DND-41 (cell line): ENCODE measurements at regions not wholly inside any gene's neighbourhood (a gene's known extent, or its start where the extent isn't known, plus 50 kb on each side); places are given as distances from the start of the nearest gene placed in this dataset.
A peak's percentile ranks its signal among the peaks of the same experiment; 100 is the strongest.
"Not testable (repeated sequence)": the region's sequence is repeated elsewhere in the genome, so short reads cannot be mapped to it uniquely, and the experiment has no call there.

Experiments used
- ATAC-seq: fragments of 200-7000 bp; cut with Tn5 transposase; 3 replicates; pipeline ENCODE4 v1.9.1; 2021; ENCODE audit warnings: low read depth; ENCODE audit not compliant: insufficient read depth
- DNase-seq: peaks from one replicate; pipeline ENCODE4 v3.0.0-alpha.2; 2020
- H2AFZ ChIP-seq: 2 replicates; pipeline ENCODE4 v1.6.0; 2012; ENCODE audit warnings: low read depth, low read length
- H3K27ac ChIP-seq: 2 replicates; pipeline ENCODE4 v1.5.1; 2012; ENCODE audit warnings: low read length, inconsistent platforms
- H3K27me3 ChIP-seq: fragments of 200-600 bp; sonication (generic); 2 replicates; pipeline ENCODE4 v1.6.0; 2012; ENCODE audit warnings: low read length, mild to moderate bottlenecking, inconsistent platforms; ENCODE audit not compliant: insufficient read depth, poor library complexity
- H3K36me3 ChIP-seq: 2 replicates; pipeline ENCODE4 v1.5.1; 2012; ENCODE audit warnings: low read length, inconsistent platforms; ENCODE audit not compliant: insufficient read depth
- H3K4me1 ChIP-seq: 2 replicates; pipeline ENCODE4 v1.5.1; 2012; ENCODE audit warnings: mild to moderate bottlenecking, low read length; ENCODE audit not compliant: insufficient read depth
- H3K4me2 ChIP-seq: 2 replicates; pipeline ENCODE4 v1.6.0; 2012; ENCODE audit warnings: mild to moderate bottlenecking, moderate library complexity, low read length, inconsistent platforms; ENCODE audit not compliant: insufficient read depth
- H3K4me3 ChIP-seq, 2 experiments: fragments of 200-600 bp in 1 of 2; shearing (Covaris generic) in 1 of 2; 2 replicates each; pipeline ENCODE4 v1.5.1; 2012 to 2016; ENCODE audit warnings: inconsistent platforms in 2 of 2, low read length in 2 of 2, mild to moderate bottlenecking in 2 of 2, low read depth in 1 of 2, moderate library complexity in 1 of 2
- H3K79me2 ChIP-seq: 2 replicates; pipeline ENCODE4 v1.6.0; 2012; ENCODE audit warnings: low read length, inconsistent platforms; ENCODE audit not compliant: insufficient read depth
- H3K9ac ChIP-seq: 2 replicates; pipeline ENCODE4 v1.6.0; 2012; ENCODE audit warnings: low read depth, mild to moderate bottlenecking, inconsistent platforms, low read length, moderate library complexity
- H3K9me3 ChIP-seq: 2 replicates; pipeline ENCODE4 v1.5.1; 2012; ENCODE audit warnings: low read length, moderate library complexity, mild to moderate bottlenecking, inconsistent platforms; ENCODE audit not compliant: insufficient read depth, severe bottlenecking
- H4K20me1 ChIP-seq: 2 replicates; pipeline ENCODE4 v1.6.0; 2012; ENCODE audit warnings: low read length; ENCODE audit not compliant: insufficient read depth
- EZH2 ChIP-seq: IDR thresholded peaks from 3 replicates; pipeline ENCODE4 v1.6.1; 2012; ENCODE audit warnings: borderline replicate concordance, low read depth, mild to moderate bottlenecking, moderate library complexity, low read length, inconsistent platforms; ENCODE audit not compliant: severe bottlenecking
- TF ChIP-seq, protein P1 (sequence below): IDR thresholded peaks from 2 replicates; pipeline ENCODE4 v1.5.1; 2012; ENCODE audit warnings: borderline replicate concordance, low read length, moderate library complexity, mild to moderate bottlenecking; ENCODE audit not compliant: poor library complexity, severe bottlenecking; ENCODE audit errors: extremely low read depth

DNA sequence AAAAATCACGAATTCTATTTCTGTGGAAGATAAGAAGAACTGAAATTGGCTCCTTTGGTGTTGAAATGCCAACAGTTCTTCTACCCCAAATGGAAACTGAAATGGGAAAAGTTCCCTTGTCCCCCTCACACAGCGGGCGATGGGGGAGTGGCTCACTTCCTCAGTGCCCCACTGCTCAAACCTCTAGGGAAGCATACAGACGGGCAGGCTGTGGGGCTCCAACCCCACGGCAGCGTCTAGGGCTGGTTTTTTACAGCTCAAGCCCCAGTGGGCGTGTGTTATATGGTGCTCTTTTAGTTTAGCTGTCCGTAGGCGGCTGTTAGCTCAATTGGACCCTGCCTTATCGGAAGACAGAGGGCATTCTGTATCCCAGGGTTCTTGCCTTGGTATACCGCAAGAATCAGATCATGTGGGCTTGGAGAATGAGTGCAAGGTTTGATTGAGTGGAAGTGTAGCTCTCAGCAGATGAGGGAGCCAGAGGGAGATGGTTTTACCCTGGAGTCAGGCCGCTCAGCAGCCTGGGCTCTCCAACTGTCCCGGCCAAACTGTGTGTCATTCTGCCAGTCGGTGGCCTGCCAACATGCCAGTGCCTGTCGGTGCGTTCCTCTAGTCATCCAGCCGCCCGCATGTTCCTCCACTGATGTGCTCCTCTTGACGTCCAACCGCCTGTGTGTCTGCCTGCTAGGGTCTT is 166.3 kb upstream of the ZNF608 start:
- Histone ChIP-seq H3K4me1 (peaks cover 46% of the 10 kb centered on the region), H3K27ac (peak overlapping the region; percentile 47; the same call in 1 of the 2 replicates)
- DNase-seq = no peak

DNA sequence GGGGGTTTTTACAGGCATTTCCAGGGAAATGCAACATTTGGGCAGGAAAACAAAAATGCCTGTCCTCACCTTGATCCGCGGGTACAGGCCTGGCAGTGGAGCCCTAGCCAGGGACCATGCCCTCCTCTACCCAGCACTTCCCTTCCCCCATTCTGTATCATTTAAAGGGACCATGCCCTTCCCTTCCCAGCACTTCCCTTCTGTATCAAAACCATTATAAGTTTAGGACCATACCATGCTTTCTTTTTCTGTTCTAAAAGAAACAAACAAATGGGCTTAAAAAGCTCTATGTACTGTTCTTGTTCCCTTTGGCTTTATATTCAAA is 166.9 kb upstream of the ZNF608 start:
- H3K4me3 ChIP-seq = no peak overlapping the region
- ATAC-seq = no peak
- TF ChIP-seq EZH2 = no peak
- TF ChIP-seq, protein P1, sequence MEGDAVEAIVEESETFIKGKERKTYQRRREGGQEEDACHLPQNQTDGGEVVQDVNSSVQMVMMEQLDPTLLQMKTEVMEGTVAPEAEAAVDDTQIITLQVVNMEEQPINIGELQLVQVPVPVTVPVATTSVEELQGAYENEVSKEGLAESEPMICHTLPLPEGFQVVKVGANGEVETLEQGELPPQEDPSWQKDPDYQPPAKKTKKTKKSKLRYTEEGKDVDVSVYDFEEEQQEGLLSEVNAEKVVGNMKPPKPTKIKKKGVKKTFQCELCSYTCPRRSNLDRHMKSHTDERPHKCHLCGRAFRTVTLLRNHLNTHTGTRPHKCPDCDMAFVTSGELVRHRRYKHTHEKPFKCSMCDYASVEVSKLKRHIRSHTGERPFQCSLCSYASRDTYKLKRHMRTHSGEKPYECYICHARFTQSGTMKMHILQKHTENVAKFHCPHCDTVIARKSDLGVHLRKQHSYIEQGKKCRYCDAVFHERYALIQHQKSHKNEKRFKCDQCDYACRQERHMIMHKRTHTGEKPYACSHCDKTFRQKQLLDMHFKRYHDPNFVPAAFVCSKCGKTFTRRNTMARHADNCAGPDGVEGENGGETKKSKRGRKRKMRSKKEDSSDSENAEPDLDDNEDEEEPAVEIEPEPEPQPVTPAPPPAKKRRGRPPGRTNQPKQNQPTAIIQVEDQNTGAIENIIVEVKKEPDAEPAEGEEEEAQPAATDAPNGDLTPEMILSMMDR = no peak

More for the DNA sequence above, 166.3 kb upstream of the ZNF608 start:
- Histone ChIP-seq H3K9me3 (peaks cover 10% of the 10 kb centered on the region), H3K9ac (no peak overlapping the region), H2AFZ (no peak overlapping the region), H3K27me3 (no peaks in the 10 kb centered on the region), H3K4me3 (no peak overlapping the region), H3K36me3 (no peaks in the 10 kb centered on the region), H3K79me2 (no peaks in the 10 kb centered on the region), H4K20me1 (no peaks in the 10 kb centered on the region), H3K4me2 (no peak overlapping the region)
- no peak for ATAC-seq
- TF ChIP-seq, protein P1 = no peak
- TF ChIP-seq EZH2 = no peak

DNA sequence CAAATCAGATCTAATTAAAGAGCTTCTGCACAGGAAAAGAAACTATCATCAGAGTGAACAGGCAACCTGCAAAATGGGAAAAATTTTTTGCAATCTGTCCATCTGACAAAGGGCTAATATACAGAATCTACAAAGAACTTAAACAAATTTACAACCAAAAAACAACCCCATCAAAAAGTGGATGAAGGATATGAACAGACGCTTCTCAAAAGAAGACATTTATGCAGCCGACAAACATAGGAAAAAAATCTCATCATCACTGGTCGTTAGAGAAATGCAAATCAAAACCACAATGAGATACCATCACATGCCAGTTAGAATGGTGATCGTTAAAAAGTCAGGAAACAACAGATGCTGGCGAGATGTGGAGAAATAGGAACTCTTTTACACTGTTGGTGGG is 169.9 kb upstream of the ZNF608 start:
- peaks cover 10% of the 10 kb centered on the region for H3K9me3 ChIP-seq
- not testable (repeated sequence) for H3K4me2 ChIP-seq, ATAC-seq

More for the DNA sequence above, 166.9 kb upstream of the ZNF608 start:
- no peak for DNase-seq
- Histone ChIP-seq H2AFZ (no peak overlapping the region), H3K27ac (no peak overlapping the region; the same call in 1 of the 2 replicates), H3K9me3 (peaks cover 10% of the 10 kb centered on the region), H3K36me3 (no peaks in the 10 kb centered on the region), H3K4me2 (no peak overlapping the region), H4K20me1 (no peaks in the 10 kb centered on the region), H3K27me3 (no peaks in the 10 kb centered on the region), H3K4me1 (peaks cover 51% of the 10 kb centered on the region), H3K79me2 (no peaks in the 10 kb centered on the region), H3K9ac (no peak overlapping the region)

DNA sequence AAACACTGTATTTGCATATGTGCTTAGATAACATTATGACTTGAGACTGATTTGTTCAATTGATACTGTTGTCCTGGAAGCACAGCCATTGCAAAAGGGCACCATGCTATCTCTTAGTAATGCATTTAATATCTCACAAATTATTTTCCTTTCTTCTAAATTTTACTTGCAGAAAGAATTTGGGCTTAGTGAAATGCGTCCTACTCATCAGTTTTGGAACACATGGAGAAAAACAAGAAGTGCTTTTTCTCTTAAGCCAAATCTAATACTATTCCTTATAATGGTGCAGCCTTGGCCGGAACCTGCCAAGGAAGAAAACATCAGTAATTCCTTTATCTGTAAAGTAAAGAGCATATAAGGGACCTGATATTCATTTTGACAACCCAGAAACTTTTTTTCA is 172.2 kb upstream of the ZNF608 start:
- Histone ChIP-seq H3K79me2 (no peaks in the 10 kb centered on the region), H3K4me2 (no peak overlapping the region), H3K36me3 (no peaks in the 10 kb centered on the region), H3K4me1 (peaks cover 79% of the 10 kb centered on the region), H2AFZ (no peak overlapping the region), H3K9ac (no peak overlapping the region), H3K4me3 (no peak overlapping the region), H4K20me1 (no peaks in the 10 kb centered on the region), H3K9me3 (peaks cover 9% of the 10 kb centered on the region), H3K27me3 (no peaks in the 10 kb centered on the region), H3K27ac (peak overlapping the region; percentile 70; the same call in 1 of the 2 replicates)
- ATAC-seq = no peak
- no peak for DNase-seq
- no peak for TF ChIP-seq EZH2
- TF ChIP-seq, protein P1 = no peak

More for the DNA sequence above, 169.9 kb upstream of the ZNF608 start:
- not testable (repeated sequence) for H3K9ac ChIP-seq, H3K4me3 ChIP-seq, H4K20me1 ChIP-seq, H3K27me3 ChIP-seq, H3K36me3 ChIP-seq, H3K79me2 ChIP-seq, DNase-seq
- Histone ChIP-seq H3K4me1 (peaks cover 59% of the 10 kb centered on the region), H2AFZ (peak overlapping the region; percentile 14; the same call in 1 of the 2 replicates), H3K27ac (peak overlapping the region; percentile 83)
